Ishikawa (cell line): ENCODE measurements at regions not wholly inside any gene's neighbourhood (a gene's known extent, or its start where the extent isn't known, plus 50 kb on each side); places are given as distances from the start of the nearest gene placed in this dataset.

Experiments used
- CEBPB ChIP-seq: IDR thresholded peaks from 2 replicates; pipeline ENCODE4 v1.6.1; 2012
- CREB1 ChIP-seq: IDR thresholded peaks from 2 replicates; pipeline ENCODE4 v1.6.1; 2012; ENCODE audit warnings: low read depth
- EGR1 ChIP-seq: IDR thresholded peaks from 2 replicates; pipeline ENCODE4 v1.6.1; 2012
- EP300 ChIP-seq: IDR thresholded peaks from 2 replicates; pipeline ENCODE4 v1.6.1; 2012; ENCODE audit warnings: borderline replicate concordance
- FOXM1 ChIP-seq: IDR thresholded peaks from 2 replicates; pipeline ENCODE4 v1.6.1; 2012; ENCODE audit warnings: low read depth, borderline replicate concordance
- MAX ChIP-seq: IDR thresholded peaks from 2 replicates; pipeline ENCODE4 v1.6.1; 2012
- NFIC ChIP-seq: IDR thresholded peaks from 2 replicates; pipeline ENCODE4 v1.6.1; 2012
- RAD21 ChIP-seq: IDR thresholded peaks from 2 replicates; pipeline ENCODE4 v1.6.1; 2012; ENCODE audit warnings: low read depth
- REST ChIP-seq: IDR thresholded peaks from 2 replicates; pipeline ENCODE4 v1.6.1; 2012; ENCODE audit warnings: low read depth, mild to moderate bottlenecking
- TAF1 ChIP-seq: IDR thresholded peaks from 2 replicates; pipeline ENCODE4 v1.6.1; 2012; ENCODE audit warnings: low read depth, mild to moderate bottlenecking
- TCF12 ChIP-seq: IDR thresholded peaks from 2 replicates; pipeline ENCODE4 v1.6.1; 2012; ENCODE audit warnings: low read depth
- TEAD4 ChIP-seq: IDR thresholded peaks from 2 replicates; pipeline ENCODE4 v1.6.1; 2012
- USF1 ChIP-seq: IDR thresholded peaks from 2 replicates; pipeline ENCODE4 v1.6.1; 2012
- YY1 ChIP-seq: IDR thresholded peaks from 2 replicates; pipeline ENCODE4 v1.6.1; 2012; ENCODE audit warnings: low read depth
- ZBTB7A ChIP-seq: IDR thresholded peaks from 2 replicates; pipeline ENCODE4 v1.6.1; 2012; ENCODE audit warnings: low read depth

- TF ChIP-seq YY1, result no peak
- TF ChIP-seq FOXM1, result no peak
- TF ChIP-seq TEAD4, result no peak
- TF ChIP-seq NFIC, result no peak
- no peak for TF ChIP-seq TAF1
- TF ChIP-seq EGR1, result no peak
- TF ChIP-seq TCF12, result no peak
- no peak for TF ChIP-seq ZBTB7A
- TF ChIP-seq REST, result no peak
- TF ChIP-seq CREB1, result no peak
- no peak for TF ChIP-seq CEBPB
- TF ChIP-seq EP300, result no peak
- no peak for TF ChIP-seq RAD21
- TF ChIP-seq USF1, result no peak
- TF ChIP-seq MAX, result no peak
Measured at GRCh38 chr15:77898811-77899730, 178.4 kb downstream of the TBC1D2B start.

- TF ChIP-seq TCF12 (no peak), TAF1 (no peak), EGR1 (no peak), CREB1 (no peak), YY1 (no peak), MAX (no peak), CEBPB (no peak)
Measured at GRCh38 chr15:77897896-77898406, 179.6 kb downstream of the TBC1D2B start.

- TF ChIP-seq EP300, result no peak
- no peak for TF ChIP-seq EGR1
- no peak for TF ChIP-seq ZBTB7A
- no peak for TF ChIP-seq MAX
- TF ChIP-seq TAF1, result no peak
- no peak for TF ChIP-seq TCF12
- no peak for TF ChIP-seq FOXM1
- TF ChIP-seq TEAD4, result no peak
- TF ChIP-seq CEBPB, result no peak
- no peak for TF ChIP-seq RAD21
- no peak for TF ChIP-seq USF1
- no peak for TF ChIP-seq REST
- TF ChIP-seq NFIC, result no peak
Measured at GRCh38 chr15:77895742-77896141, 181.8 kb downstream of the TBC1D2B start.

GRCh38 chr15:77892335-77892734 lies 185.2 kb downstream of the TBC1D2B start:
- TF ChIP-seq TAF1, result no peak

GRCh38 chr15:77889009-77889806 lies 188.3 kb downstream of the TBC1D2B start:
- TF ChIP-seq FOXM1 (no peak), EGR1 (no peak), TEAD4 (no peak), USF1 (no peak), TAF1 (no peak), TCF12 (no peak), MAX (no peak), CREB1 (no peak), RAD21 (no peak), REST (no peak), ZBTB7A (no peak), EP300 (no peak), YY1 (no peak), NFIC (no peak), CEBPB (no peak)
